T-helper 22 cell (primary cell): ENCODE measurements at regions not wholly inside any gene's neighbourhood (a gene's known extent, or its start where the extent isn't known, plus 50 kb on each side); places are given as distances from the start of the nearest gene placed in this dataset.

Experiments
- DNase-seq: peaks from one replicate; pipeline ENCODE4 v3.0.0-alpha.2; 2020; ENCODE audit warnings: low read depth

GRCh38 chr13:85663856-85664255 lies 135.4 kb downstream of the SLITRK6 start:
- DNase-seq: no peak

GRCh38 chr13:85662186-85662585 lies 137.0 kb downstream of the SLITRK6 start:
- DNase-seq: no peak

- DNase-seq: no peak
These were observed 137.5 kb downstream of the SLITRK6 start for GRCh38 chr13:85661675-85662074.

GRCh38 chr13:85659493-85659892 lies 139.7 kb downstream of the SLITRK6 start:
- DNase-seq: no peak

- no peak for DNase-seq
These were observed 141.3 kb downstream of the SLITRK6 start for GRCh38 chr13:85657942-85658341.

- DNase-seq: no peak
These were observed 144.2 kb downstream of the SLITRK6 start for GRCh38 chr13:85655040-85655439.

GRCh38 chr13:85654227-85654626 lies 145.0 kb downstream of the SLITRK6 start:
- DNase-seq: no peak

GRCh38 chr13:85653681-85654080 lies 145.5 kb downstream of the SLITRK6 start:
- DNase-seq: no peak

GRCh38 chr13:85652491-85652890 lies 146.7 kb downstream of the SLITRK6 start:
- no peak for DNase-seq

GRCh38 chr13:85651440-85651839 lies 147.8 kb downstream of the SLITRK6 start:
- DNase-seq: no peak

- no peak for DNase-seq
These were observed 148.6 kb downstream of the SLITRK6 start for GRCh38 chr13:85650613-85651012.

- no peak for DNase-seq
These were observed 158.5 kb downstream of the SLITRK6 start for GRCh38 chr13:85640727-85641126.

GRCh38 chr13:85638815-85639393 lies 160.3 kb downstream of the SLITRK6 start:
- no peak for DNase-seq

- DNase-seq: no peak
These were observed 161.0 kb downstream of the SLITRK6 start for GRCh38 chr13:85638265-85638664.

- no peak for DNase-seq
These were observed 166.6 kb downstream of the SLITRK6 start for GRCh38 chr13:85632526-85633195.

GRCh38 chr13:85631801-85632200 lies 167.4 kb downstream of the SLITRK6 start:
- no peak for DNase-seq

GRCh38 chr13:85626603-85627002 lies 172.6 kb downstream of the SLITRK6 start:
- DNase-seq: no peak

- no peak for DNase-seq
These were observed 179.9 kb downstream of the SLITRK6 start for GRCh38 chr13:85619321-85619720.

- DNase-seq: no peak
These were observed 180.7 kb downstream of the SLITRK6 start for GRCh38 chr13:85618521-85618920.

GRCh38 chr13:85616275-85616674 lies 182.9 kb downstream of the SLITRK6 start:
- no peak for DNase-seq

GRCh38 chr13:85615031-85615430 lies 184.2 kb downstream of the SLITRK6 start:
- no peak for DNase-seq

GRCh38 chr13:85610024-85610423 lies 189.2 kb downstream of the SLITRK6 start:
- DNase-seq: no peak

- DNase-seq: no peak
These were observed 190.9 kb downstream of the SLITRK6 start for GRCh38 chr13:85608255-85608829.

GRCh38 chr13:85603735-85604134 lies 195.5 kb downstream of the SLITRK6 start:
- no peak for DNase-seq
